Sigmoid colon (tissue), 6 donors: ENCODE measurements at regions not wholly inside any gene's neighbourhood (a gene's known extent, or its start where the extent isn't known, plus 50 kb on each side); places are given as distances from the start of the nearest gene placed in this dataset.

Experiments used
- DNase-seq: peaks from one replicate; pipeline ENCODE4 v3.0.0-alpha.2; 2019
- H3K27ac ChIP-seq, 4 donors: fragments of 200-600 bp; sonication (generic); one replicate each; pipeline ENCODE4 v1.5.1; 2016 to 2019; ENCODE audit warnings: mild to moderate bottlenecking in 1 of 4
- H3K27me3 ChIP-seq, 3 donors: fragments of 200-600 bp; sonication (generic); one replicate each; pipeline ENCODE4 v1.5.1; 2019; ENCODE audit warnings: mild to moderate bottlenecking in 1 of 3
- H3K36me3 ChIP-seq, 4 donors: fragments of 200-600 bp; sonication (generic); one replicate each; pipeline ENCODE4 v1.5.1; 2016 to 2019
- H3K4me1 ChIP-seq, 4 donors: fragments of 200-600 bp; sonication (generic); one replicate each; pipeline ENCODE4 v1.5.1; 2017 to 2019
- H3K4me3 ChIP-seq, 4 donors: fragments of 200-600 bp; sonication (generic); one replicate each; pipeline ENCODE4 v1.5.1; 2017 to 2019; ENCODE audit warnings: mild to moderate bottlenecking in 2 of 4, moderate library complexity in 1 of 4
- H3K9me3 ChIP-seq, 4 donors: fragments of 200-600 bp in 3 of 4; sonication (generic) in 3 of 4; one replicate each; pipeline versions ENCODE4 v1.5.1 to v1.6.1; 2013 to 2019
- CTCF ChIP-seq, 4 experiments: fragments of 450-650 bp in 3 of 4; fragments of 200-600 bp in 1 of 4; IDR thresholded peaks; one replicate each; pipeline ENCODE4 v1.5.1; 2016 to 2019; ENCODE audit warnings: antibody characterized with exemption in 4 of 4, mild to moderate bottlenecking in 3 of 4, moderate library complexity in 2 of 4
- EP300 ChIP-seq, 4 donors: sonication (generic); formaldehyde crosslinking; IDR thresholded peaks; one replicate each; pipeline ENCODE4 v1.6.1; 2017; ENCODE audit warnings: antibody characterized with exemption in 4 of 4
- POLR2A ChIP-seq, 2 donors: fragments of 450-650 bp; IDR thresholded peaks; one replicate each; pipeline ENCODE4 v1.6.1; 2016; ENCODE audit warnings: antibody characterized with exemption in 2 of 2, mild to moderate bottlenecking in 2 of 2, moderate library complexity in 2 of 2
- POLR2AphosphoS5 ChIP-seq, 4 donors: sonication (generic); formaldehyde crosslinking; IDR thresholded peaks; one replicate each; pipeline ENCODE4 v1.6.1; 2017; ENCODE audit warnings: antibody characterized with exemption in 4 of 4
- whole genome bisulfite sequencing, 2 donors: extraction: QIAGEN DNeasy Blood & Tissue Kit; methylation state at CpG; one replicate each; pipeline ENCODE4 v1.1.7; 2013; 5-methylcytosine and 5-hydroxymethylcytosine counted together
- intact Hi-C: fragments of 100-400 bp; cut with DNase I; formaldehyde crosslinking; loops from one replicate; pipeline ENCODE4 v1.15.1; 2023
- donor health status: healthy with polysubstance abuse.
- donor health status: healthy.

GRCh38 chr6:144741659-144742058 is 456.5 kb downstream of the UTRN start:
- H3K27me3 ChIP-seq: no peaks in the 10 kb centered on the region
- no peaks in the 10 kb centered on the region for H3K4me1 ChIP-seq
- no peak overlapping the region for H3K27ac ChIP-seq
- H3K4me3 ChIP-seq: no peak overlapping the region
- H3K9me3 ChIP-seq: no peaks in the 10 kb centered on the region
- TF ChIP-seq POLR2A (IDR thresholded peaks at IDR 0.05) (no peak), POLR2AphosphoS5 (IDR thresholded peaks at IDR 0.05) (no peak), CTCF (IDR thresholded peaks at IDR 0.05) (no peak), EP300 (IDR thresholded peaks at IDR 0.05) (no peak)
- H3K36me3 ChIP-seq: no peaks in the 10 kb centered on the region
- intact Hi-C loops: no loop called here
- 81 to 93% methylated on average over 3 of the region's 3 CpGs for whole genome bisulfite sequencing, 2 donors
- no peak for DNase-seq

DNA sequence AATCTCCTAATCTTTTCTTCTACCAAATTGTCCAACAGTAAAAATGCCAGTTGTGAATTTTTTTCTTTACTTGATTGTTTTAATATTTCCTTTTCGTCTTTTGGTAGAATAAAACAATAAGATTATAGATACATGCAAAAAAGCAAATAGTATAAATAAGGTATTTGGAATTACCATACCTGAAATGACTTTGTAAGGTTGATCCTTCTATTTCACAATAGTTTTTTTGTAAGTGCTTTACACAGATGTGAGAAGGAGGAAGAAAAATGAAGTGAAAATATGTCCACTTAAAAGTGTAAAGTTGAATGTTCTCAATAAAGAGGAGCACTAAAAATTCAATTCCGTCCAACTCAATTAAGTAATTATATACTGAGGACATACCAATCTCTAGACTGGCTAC is 457.6 kb downstream of the UTRN start:
- TF ChIP-seq EP300 (IDR thresholded peaks at IDR 0.05): no peak
- no peak for TF ChIP-seq POLR2AphosphoS5 (IDR thresholded peaks at IDR 0.05)
- TF ChIP-seq CTCF (IDR thresholded peaks at IDR 0.05): no peak
- TF ChIP-seq POLR2A (IDR thresholded peaks at IDR 0.05): no peak
- intact Hi-C loops: no loop called here
- Histone ChIP-seq H3K9me3 (no peaks in the 10 kb centered on the region), H3K4me3 (no peak overlapping the region), H3K36me3 (no peaks in the 10 kb centered on the region), H3K4me1 (no peaks in the 10 kb centered on the region), H3K27me3 (no peaks in the 10 kb centered on the region), H3K27ac (no peak overlapping the region)
- DNase-seq: no peak
- WGBS, 2 donors: 62 to 80% methylated on average over 2 of the region's 2 CpGs

DNA sequence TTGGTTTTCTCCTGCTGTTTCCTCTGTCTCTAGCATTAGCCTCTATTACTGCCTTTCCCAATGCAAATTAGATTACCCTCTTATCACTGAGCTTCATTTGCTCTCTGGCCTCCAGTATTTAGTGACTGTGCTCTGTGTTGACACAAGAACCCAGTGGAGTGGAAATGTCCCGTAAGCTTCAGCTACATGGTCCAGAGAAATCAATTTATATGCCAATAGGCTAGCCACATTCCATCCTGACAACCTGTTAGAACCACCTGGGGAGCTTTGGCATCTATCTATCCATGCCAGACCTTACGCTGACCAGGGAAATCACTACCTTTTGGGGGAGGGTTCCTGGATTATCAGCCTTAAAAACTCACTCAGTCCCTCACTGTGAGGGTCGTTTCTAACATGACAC is 459.6 kb downstream of the UTRN start:
- intact Hi-C loops: no loop called here
- Histone ChIP-seq H3K27ac (no peak overlapping the region), H3K4me3 (no peak overlapping the region), H3K4me1 (no peaks in the 10 kb centered on the region), H3K36me3 (peaks cover 0 to 7% (median 0%) of the 10 kb centered on the region in 4 donors), H3K27me3 (no peaks in the 10 kb centered on the region), H3K9me3 (no peaks in the 10 kb centered on the region)
- 33 to 69% methylated on average over 3 of the region's 3 CpGs for WGBS, 2 donors
- DNase-seq: no peak
- no peak for TF ChIP-seq CTCF (IDR thresholded peaks at IDR 0.05)
- TF ChIP-seq POLR2A (IDR thresholded peaks at IDR 0.05): no peak
- TF ChIP-seq EP300 (IDR thresholded peaks at IDR 0.05): no peak
- TF ChIP-seq POLR2AphosphoS5 (IDR thresholded peaks at IDR 0.05): no peak

GRCh38 chr6:144745439-144745838 is 460.3 kb downstream of the UTRN start:
- H3K36me3 ChIP-seq: peaks cover 0 to 7% (median 0%) of the 10 kb centered on the region in 4 donors
- H3K4me3 ChIP-seq: no peak overlapping the region
- H3K27me3 ChIP-seq: no peaks in the 10 kb centered on the region
- intact Hi-C loops: no loop called here
- 19 to 62% methylated on average over 3 of the region's 3 CpGs for WGBS, 2 donors
- no peak for DNase-seq
- H3K9me3 ChIP-seq: no peaks in the 10 kb centered on the region
- H3K27ac ChIP-seq: no peak overlapping the region
- H3K4me1 ChIP-seq: no peaks in the 10 kb centered on the region
- TF ChIP-seq EP300 (IDR thresholded peaks at IDR 0.05) (no peak), CTCF (IDR thresholded peaks at IDR 0.05) (no peak), POLR2AphosphoS5 (IDR thresholded peaks at IDR 0.05) (no peak), POLR2A (IDR thresholded peaks at IDR 0.05) (no peak)

- H3K27ac ChIP-seq: no peak overlapping the region
- DNase-seq: no peak
- TF ChIP-seq CTCF (IDR thresholded peaks at IDR 0.05): no peak
- TF ChIP-seq POLR2A (IDR thresholded peaks at IDR 0.05): no peak
- TF ChIP-seq POLR2AphosphoS5 (IDR thresholded peaks at IDR 0.05): no peak
- H3K36me3 ChIP-seq: peaks cover 0 to 7% (median 0%) of the 10 kb centered on the region in 4 donors
- H3K4me3 ChIP-seq: no peak overlapping the region
- intact Hi-C loops: no loop called here
- WGBS, 2 donors: 36 to 71% methylated on average over 1 of the region's 1 CpG
- no peaks in the 10 kb centered on the region for H3K4me1 ChIP-seq
- H3K9me3 ChIP-seq: no peaks in the 10 kb centered on the region
- no peaks in the 10 kb centered on the region for H3K27me3 ChIP-seq
These were observed 461.9 kb downstream of the UTRN start for GRCh38 chr6:144746902-144747469.
